ENCODE measurements at regions not wholly inside any gene's neighbourhood (a gene's known extent, or its start where the extent isn't known, plus 50 kb on each side); places are given as distances from the start of the nearest gene placed in this dataset.
"Not testable (repeated sequence)": the region's sequence is repeated elsewhere in the genome, so short reads cannot be mapped to it uniquely, and the experiment has no call there.

GRCh38 chr16:47817048-47817447 lies 338.7 kb downstream of the ABCC12 start:
- ATAC-seq (no peak), DNase-seq (no peak)
- ChIA-PET CTCF (no interaction called here), POLR2A (no interaction called here)
- Mint-ChIP-seq H3K36me3 (ENCODE audit: low read depth) (no peaks in the 10 kb centered on the region), H3K9me3 (ENCODE audit: insufficient read depth) (peaks cover 6% of the 10 kb centered on the region), H3K4me1 (ENCODE audit: low read depth) (no peaks in the 10 kb centered on the region), H3K27ac (no peak overlapping the region), H3K27me3 (ENCODE audit: low read depth) (no peaks in the 10 kb centered on the region), H3K4me3 (no peak overlapping the region)

GRCh38 chr16:47816511-47816910 lies 339.3 kb downstream of the ABCC12 start:
- no peak overlapping the region for H3K27ac Mint-ChIP-seq
- ATAC-seq (no peak), DNase-seq (no peak)
- no peaks in the 10 kb centered on the region for H3K4me1 Mint-ChIP-seq (ENCODE audit: low read depth)
- H3K27me3 Mint-ChIP-seq (ENCODE audit: low read depth) = no peaks in the 10 kb centered on the region
- H3K36me3 Mint-ChIP-seq (ENCODE audit: low read depth) = no peaks in the 10 kb centered on the region
- ChIA-PET CTCF (no interaction called here), POLR2A (no interaction called here)
- no peak overlapping the region for H3K4me3 Mint-ChIP-seq
- H3K9me3 Mint-ChIP-seq (ENCODE audit: insufficient read depth) = peaks cover 6% of the 10 kb centered on the region

GRCh38 chr16:47815655-47816054 lies 340.1 kb downstream of the ABCC12 start:
- no peak overlapping the region for H3K27ac Mint-ChIP-seq
- ATAC-seq (no peak), DNase-seq (no peak)
- no peaks in the 10 kb centered on the region for H3K4me1 Mint-ChIP-seq (ENCODE audit: low read depth)
- H3K27me3 Mint-ChIP-seq (ENCODE audit: low read depth) = no peaks in the 10 kb centered on the region
- H3K9me3 Mint-ChIP-seq (ENCODE audit: insufficient read depth) = peaks cover 6% of the 10 kb centered on the region
- no peak overlapping the region for H3K4me3 Mint-ChIP-seq
- H3K36me3 Mint-ChIP-seq (ENCODE audit: low read depth) = no peaks in the 10 kb centered on the region
- CTCF ChIA-PET = no interaction called here
- POLR2A ChIA-PET = no interaction called here

GRCh38 chr16:47811758-47812157 lies 344.0 kb downstream of the ABCC12 start:
- H3K4me1 Mint-ChIP-seq (ENCODE audit: low read depth); H3K27ac Mint-ChIP-seq; CTCF ChIA-PET; DNase-seq; H3K27me3 Mint-ChIP-seq (ENCODE audit: low read depth); H3K36me3 Mint-ChIP-seq (ENCODE audit: low read depth); H3K4me3 Mint-ChIP-seq; ATAC-seq; POLR2A ChIA-PET; H3K9me3 Mint-ChIP-seq (ENCODE audit: insufficient read depth): not testable (repeated sequence)

- Mint-ChIP-seq H3K4me1 (ENCODE audit: low read depth) (no peaks in the 10 kb centered on the region), H3K9me3 (ENCODE audit: insufficient read depth) (peaks cover 3% of the 10 kb centered on the region), H3K36me3 (ENCODE audit: low read depth) (no peaks in the 10 kb centered on the region), H3K27me3 (ENCODE audit: low read depth) (no peaks in the 10 kb centered on the region), H3K4me3 (no peak overlapping the region), H3K27ac (no peak overlapping the region)
- DNase-seq = no peak
- ChIA-PET POLR2A (no interaction called here), CTCF (no interaction called here)
- no peak for ATAC-seq
Observed at GRCh38 chr16:47806309-47806847, 345.2 kb downstream of the PHKB start.

GRCh38 chr16:47787696-47788095 lies 326.6 kb downstream of the PHKB start:
- H3K36me3 Mint-ChIP-seq (ENCODE audit: low read depth) = no peaks in the 10 kb centered on the region
- H3K4me3 Mint-ChIP-seq = no peak overlapping the region
- ChIA-PET POLR2A (no interaction called here), CTCF (no interaction called here)
- no peak for ATAC-seq
- H3K4me1 Mint-ChIP-seq (ENCODE audit: low read depth) = no peaks in the 10 kb centered on the region
- peaks cover 7% of the 10 kb centered on the region for H3K9me3 Mint-ChIP-seq (ENCODE audit: insufficient read depth)
- DNase-seq = no peak
- peaks cover 4% of the 10 kb centered on the region for H3K27me3 Mint-ChIP-seq (ENCODE audit: low read depth)
- no peak overlapping the region for H3K27ac Mint-ChIP-seq

- H3K4me1 Mint-ChIP-seq (ENCODE audit: low read depth) = peaks cover 10% of the 10 kb centered on the region
- ChIA-PET CTCF (no interaction called here), POLR2A (no interaction called here)
- H3K27ac Mint-ChIP-seq = no peak overlapping the region
- no peak overlapping the region for H3K4me3 Mint-ChIP-seq
- no peaks in the 10 kb centered on the region for H3K36me3 Mint-ChIP-seq (ENCODE audit: low read depth)
- peaks cover 4% of the 10 kb centered on the region for H3K27me3 Mint-ChIP-seq (ENCODE audit: low read depth)
- H3K9me3 Mint-ChIP-seq (ENCODE audit: insufficient read depth) = no peaks in the 10 kb centered on the region
- DNase-seq (no peak), ATAC-seq (no peak)
Observed at GRCh38 chr16:47781673-47782072, 320.5 kb downstream of the PHKB start.

- CTCF ChIA-PET = no interaction called here
Observed at GRCh38 chr16:47780213-47780875, 319.2 kb downstream of the PHKB start.

GRCh38 chr16:47779201-47780016 lies 318.3 kb downstream of the PHKB start:
- peak; percentile 71 for ATAC-seq
- peak; percentile 32 for DNase-seq
- peaks cover 4% of the 10 kb centered on the region for H3K27me3 Mint-ChIP-seq (ENCODE audit: low read depth)

More at GRCh38 chr16:47780213-47780875, 319.2 kb downstream of the PHKB start:
- Mint-ChIP-seq H3K4me1 (ENCODE audit: low read depth) (peaks cover 10% of the 10 kb centered on the region), H3K27me3 (ENCODE audit: low read depth) (peaks cover 4% of the 10 kb centered on the region), H3K27ac (no peak overlapping the region), H3K36me3 (ENCODE audit: low read depth) (no peaks in the 10 kb centered on the region), H3K4me3 (peak overlapping the region; percentile 75), H3K9me3 (ENCODE audit: insufficient read depth) (no peaks in the 10 kb centered on the region)
- POLR2A ChIA-PET = no interaction called here
- no peak for DNase-seq
- no peak for ATAC-seq

GRCh38 chr16:47778106-47778801 lies 317.1 kb downstream of the PHKB start:
- no peak overlapping the region for H3K27ac Mint-ChIP-seq
- ATAC-seq = no peak
- H3K9me3 Mint-ChIP-seq (ENCODE audit: insufficient read depth) = no peaks in the 10 kb centered on the region
- H3K4me1 Mint-ChIP-seq (ENCODE audit: low read depth) = peaks cover 10% of the 10 kb centered on the region
- H3K27me3 Mint-ChIP-seq (ENCODE audit: low read depth) = peaks cover 2% of the 10 kb centered on the region
- POLR2A ChIA-PET = no interaction called here
- no peak for DNase-seq
- CTCF ChIA-PET = no interaction called here
- no peak overlapping the region for H3K4me3 Mint-ChIP-seq
- H3K36me3 Mint-ChIP-seq (ENCODE audit: low read depth) = no peaks in the 10 kb centered on the region

More at GRCh38 chr16:47779201-47780016, 318.3 kb downstream of the PHKB start:
- Mint-ChIP-seq H3K27ac (peak overlapping the region; percentile 90), H3K9me3 (ENCODE audit: insufficient read depth) (no peaks in the 10 kb centered on the region), H3K4me1 (ENCODE audit: low read depth) (peaks cover 10% of the 10 kb centered on the region), H3K4me3 (peak overlapping the region; percentile 75), H3K36me3 (ENCODE audit: low read depth) (no peaks in the 10 kb centered on the region)
- ChIA-PET POLR2A (no interaction called here), CTCF (no interaction called here)

- POLR2A ChIA-PET = no interaction called here
- ATAC-seq (no peak), DNase-seq (no peak)
Observed at GRCh38 chr16:47777220-47777619, 316.1 kb downstream of the PHKB start.

GRCh38 chr16:47774661-47775060 lies 313.5 kb downstream of the PHKB start:
- Mint-ChIP-seq H3K36me3 (ENCODE audit: low read depth) (no peaks in the 10 kb centered on the region), H3K4me3 (no peak overlapping the region), H3K27ac (no peak overlapping the region), H3K27me3 (ENCODE audit: low read depth) (peaks cover 6% of the 10 kb centered on the region), H3K9me3 (ENCODE audit: insufficient read depth) (no peaks in the 10 kb centered on the region), H3K4me1 (ENCODE audit: low read depth) (peaks cover 7% of the 10 kb centered on the region)
- CTCF ChIA-PET = interaction anchor here (0.9 kb wide), 1 partner anchor 8 kb away, joined by 3 read pairs; no protein-coding TSS in a partner anchor
- no peak for ATAC-seq
- no peak for DNase-seq
- POLR2A ChIA-PET = no interaction called here

More at GRCh38 chr16:47777220-47777619, 316.1 kb downstream of the PHKB start:
- no peak overlapping the region for H3K4me3 Mint-ChIP-seq
- no peak overlapping the region for H3K27ac Mint-ChIP-seq
- peaks cover 4% of the 10 kb centered on the region for H3K27me3 Mint-ChIP-seq (ENCODE audit: low read depth)
- no peaks in the 10 kb centered on the region for H3K9me3 Mint-ChIP-seq (ENCODE audit: insufficient read depth)
- CTCF ChIA-PET = no interaction called here
- peaks cover 10% of the 10 kb centered on the region for H3K4me1 Mint-ChIP-seq (ENCODE audit: low read depth)
- H3K36me3 Mint-ChIP-seq (ENCODE audit: low read depth) = no peaks in the 10 kb centered on the region
